PFSK-1 (cell line): ENCODE measurements at regions not wholly inside any gene's neighbourhood (a gene's known extent, or its start where the extent isn't known, plus 50 kb on each side); places are given as distances from the start of the nearest gene placed in this dataset.

Source experiments
- FOXP2 ChIP-seq: optimal IDR thresholded peaks from 2 replicates; pipeline ENCODE3; 2011; ENCODE audit warnings: borderline replicate concordance, control low read depth, inconsistent platforms; ENCODE audit not compliant: insufficient read depth; ENCODE audit errors: extremely low read length, extremely low read depth
- POLR2AphosphoS5 ChIP-seq: IDR thresholded peaks from 2 replicates; pipeline ENCODE4 v1.6.1; 2012; ENCODE audit warnings: low read depth, mild to moderate bottlenecking, control low read depth, low read length, moderate library complexity
- REST ChIP-seq, 2 experiments: IDR thresholded peaks; 2 replicates each; pipeline versions ENCODE4 v1.6.1 to v1.8.0; 2011 to 2012; ENCODE audit warnings: low read depth in 2 of 2, low read length in 2 of 2, control low read depth in 1 of 2, inconsistent platforms in 1 of 2, mild to moderate bottlenecking in 1 of 2, moderate library complexity in 1 of 2; ENCODE audit not compliant: insufficient read depth in 1 of 2
- SIN3A ChIP-seq: IDR thresholded peaks from 2 replicates; pipeline ENCODE4 v1.6.1; 2012; ENCODE audit warnings: mild to moderate bottlenecking, low read length, moderate library complexity, borderline replicate concordance; ENCODE audit not compliant: insufficient read depth
- TAF1 ChIP-seq: IDR thresholded peaks from 2 replicates; pipeline ENCODE4 v1.6.1; 2012; ENCODE audit warnings: low read length, control low read depth, borderline replicate concordance; ENCODE audit not compliant: insufficient read depth

- TF ChIP-seq FOXP2 (no peak), SIN3A (no peak), REST (IDR thresholded peaks at IDR 0.05; ENCODE audit: insufficient read depth in 1 of 2, low read depth in 2 of 2, low read length in 2 of 2) (no peak), POLR2AphosphoS5 (no peak), TAF1 (no peak)
These were observed 166.8 kb upstream of the FREM2 start for GRCh38 chr13:38520041-38520440.

GRCh38 chr13:38527140-38527539 lies 159.7 kb upstream of the FREM2 start:
- no peak for TF ChIP-seq POLR2AphosphoS5
- no peak for TF ChIP-seq REST (IDR thresholded peaks at IDR 0.05; ENCODE audit: insufficient read depth in 1 of 2, low read depth in 2 of 2, low read length in 2 of 2)
- no peak for TF ChIP-seq FOXP2
- no peak for TF ChIP-seq SIN3A
- no peak for TF ChIP-seq TAF1

GRCh38 chr13:38528986-38529385 lies 157.9 kb upstream of the FREM2 start:
- TF ChIP-seq FOXP2 = no peak
- no peak for TF ChIP-seq TAF1
- TF ChIP-seq SIN3A = no peak
- TF ChIP-seq REST (IDR thresholded peaks at IDR 0.05; ENCODE audit: insufficient read depth in 1 of 2, low read depth in 2 of 2, low read length in 2 of 2) = no peak
- no peak for TF ChIP-seq POLR2AphosphoS5

- TF ChIP-seq SIN3A (no peak), REST (IDR thresholded peaks at IDR 0.05; ENCODE audit: insufficient read depth in 1 of 2, low read depth in 2 of 2, low read length in 2 of 2) (no peak), POLR2AphosphoS5 (no peak), TAF1 (no peak), FOXP2 (no peak)
These were observed 156.4 kb upstream of the FREM2 start for GRCh38 chr13:38530492-38530891.

- TF ChIP-seq POLR2AphosphoS5 = no peak
- no peak for TF ChIP-seq REST (IDR thresholded peaks at IDR 0.05; ENCODE audit: insufficient read depth in 1 of 2, low read depth in 2 of 2, low read length in 2 of 2)
- TF ChIP-seq TAF1 = no peak
- no peak for TF ChIP-seq SIN3A
- no peak for TF ChIP-seq FOXP2
These were observed 151.6 kb upstream of the FREM2 start for GRCh38 chr13:38535261-38535660.
